ENCODE measurements at regions not wholly inside any gene's neighbourhood (a gene's known extent, or its start where the extent isn't known, plus 50 kb on each side); places are given as distances from the start of the nearest gene placed in this dataset.

DNA sequence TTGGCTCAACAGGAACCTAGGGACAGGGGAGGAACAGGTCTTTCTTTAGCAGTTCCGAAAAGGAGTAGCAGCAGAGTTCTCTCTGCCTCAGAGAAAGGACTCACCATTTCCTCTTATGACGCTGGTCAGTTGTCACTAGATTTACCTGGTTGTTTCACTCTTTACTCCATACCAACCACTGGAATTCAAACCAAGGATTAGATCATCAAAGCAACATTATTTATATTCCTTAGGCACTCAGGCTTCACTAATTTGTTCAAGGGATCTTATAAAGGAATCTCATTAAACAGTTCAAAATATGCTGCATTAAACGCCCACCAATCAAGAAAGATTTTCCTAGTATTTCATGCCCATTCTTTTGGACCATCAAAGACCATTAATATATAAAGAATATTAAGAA, 1129.5 kb upstream of the MAP3K7 start (continued):
- no peak for TF ChIP-seq SMAD1 (IDR thresholded peaks at IDR 0.05; ENCODE audit: low read depth, partially characterized antibody)
- no peak for TF ChIP-seq SMC3 (IDR thresholded peaks at IDR 0.05; ENCODE audit: borderline replicate concordance, low read length)
- TF ChIP-seq CEBPB (IDR thresholded peaks at IDR 0.05; ENCODE audit: borderline replicate concordance in 1 of 2, low read depth in 2 of 2, low read length in 2 of 2), result no peak
- TF ChIP-seq, protein P1, sequence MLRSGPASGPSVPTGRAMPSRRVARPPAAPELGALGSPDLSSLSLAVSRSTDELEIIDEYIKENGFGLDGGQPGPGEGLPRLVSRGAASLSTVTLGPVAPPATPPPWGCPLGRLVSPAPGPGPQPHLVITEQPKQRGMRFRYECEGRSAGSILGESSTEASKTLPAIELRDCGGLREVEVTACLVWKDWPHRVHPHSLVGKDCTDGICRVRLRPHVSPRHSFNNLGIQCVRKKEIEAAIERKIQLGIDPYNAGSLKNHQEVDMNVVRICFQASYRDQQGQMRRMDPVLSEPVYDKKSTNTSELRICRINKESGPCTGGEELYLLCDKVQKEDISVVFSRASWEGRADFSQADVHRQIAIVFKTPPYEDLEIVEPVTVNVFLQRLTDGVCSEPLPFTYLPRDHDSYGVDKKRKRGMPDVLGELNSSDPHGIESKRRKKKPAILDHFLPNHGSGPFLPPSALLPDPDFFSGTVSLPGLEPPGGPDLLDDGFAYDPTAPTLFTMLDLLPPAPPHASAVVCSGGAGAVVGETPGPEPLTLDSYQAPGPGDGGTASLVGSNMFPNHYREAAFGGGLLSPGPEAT (IDR thresholded peaks at IDR 0.05; ENCODE audit: low read depth), result no peak
- TF ChIP-seq, protein P2, sequence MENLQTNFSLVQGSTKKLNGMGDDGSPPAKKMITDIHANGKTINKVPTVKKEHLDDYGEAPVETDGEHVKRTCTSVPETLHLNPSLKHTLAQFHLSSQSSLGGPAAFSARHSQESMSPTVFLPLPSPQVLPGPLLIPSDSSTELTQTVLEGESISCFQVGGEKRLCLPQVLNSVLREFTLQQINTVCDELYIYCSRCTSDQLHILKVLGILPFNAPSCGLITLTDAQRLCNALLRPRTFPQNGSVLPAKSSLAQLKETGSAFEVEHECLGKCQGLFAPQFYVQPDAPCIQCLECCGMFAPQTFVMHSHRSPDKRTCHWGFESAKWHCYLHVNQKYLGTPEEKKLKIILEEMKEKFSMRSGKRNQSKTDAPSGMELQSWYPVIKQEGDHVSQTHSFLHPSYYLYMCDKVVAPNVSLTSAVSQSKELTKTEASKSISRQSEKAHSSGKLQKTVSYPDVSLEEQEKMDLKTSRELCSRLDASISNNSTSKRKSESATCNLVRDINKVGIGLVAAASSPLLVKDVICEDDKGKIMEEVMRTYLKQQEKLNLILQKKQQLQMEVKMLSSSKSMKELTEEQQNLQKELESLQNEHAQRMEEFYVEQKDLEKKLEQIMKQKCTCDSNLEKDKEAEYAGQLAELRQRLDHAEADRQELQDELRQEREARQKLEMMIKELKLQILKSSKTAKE (IDR thresholded peaks at IDR 0.05; ENCODE audit: low read depth, poor library complexity, severe bottlenecking), result no peak
- TF ChIP-seq, protein P3, sequence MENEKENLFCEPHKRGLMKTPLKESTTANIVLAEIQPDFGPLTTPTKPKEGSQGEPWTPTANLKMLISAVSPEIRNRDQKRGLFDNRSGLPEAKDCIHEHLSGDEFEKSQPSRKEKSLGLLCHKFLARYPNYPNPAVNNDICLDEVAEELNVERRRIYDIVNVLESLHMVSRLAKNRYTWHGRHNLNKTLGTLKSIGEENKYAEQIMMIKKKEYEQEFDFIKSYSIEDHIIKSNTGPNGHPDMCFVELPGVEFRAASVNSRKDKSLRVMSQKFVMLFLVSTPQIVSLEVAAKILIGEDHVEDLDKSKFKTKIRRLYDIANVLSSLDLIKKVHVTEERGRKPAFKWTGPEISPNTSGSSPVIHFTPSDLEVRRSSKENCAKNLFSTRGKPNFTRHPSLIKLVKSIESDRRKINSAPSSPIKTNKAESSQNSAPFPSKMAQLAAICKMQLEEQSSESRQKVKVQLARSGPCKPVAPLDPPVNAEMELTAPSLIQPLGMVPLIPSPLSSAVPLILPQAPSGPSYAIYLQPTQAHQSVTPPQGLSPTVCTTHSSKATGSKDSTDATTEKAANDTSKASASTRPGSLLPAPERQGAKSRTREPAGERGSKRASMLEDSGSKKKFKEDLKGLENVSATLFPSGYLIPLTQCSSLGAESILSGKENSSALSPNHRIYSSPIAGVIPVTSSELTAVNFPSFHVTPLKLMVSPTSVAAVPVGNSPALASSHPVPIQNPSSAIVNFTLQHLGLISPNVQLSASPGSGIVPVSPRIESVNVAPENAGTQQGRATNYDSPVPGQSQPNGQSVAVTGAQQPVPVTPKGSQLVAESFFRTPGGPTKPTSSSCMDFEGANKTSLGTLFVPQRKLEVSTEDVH (IDR thresholded peaks at IDR 0.05; ENCODE audit: low read depth, partially characterized antibody), result no peak

Measured in GM12878 (cell line).